WTC11 (cell line): ENCODE measurements at regions not wholly inside any gene's neighbourhood (a gene's known extent, or its start where the extent isn't known, plus 50 kb on each side); places are given as distances from the start of the nearest gene placed in this dataset.

Experiments
- ATAC-seq: fragments of 200-7000 bp; cut with Tn5 transposase; 2 replicates; pipeline ENCODE4 v1.10.0; 2021; ENCODE audit warnings: mild to moderate bottlenecking, moderate library complexity
- CTCF ChIA-PET: fragments of 300-600 bp; sonication (Branson Sonifier 250); formaldehyde crosslinking; loops from one replicate; lab custom pipeline; 2021; ENCODE audit warnings: antibody characterized with exemption; lab: Charles Lee
- POLR2A ChIA-PET: fragments of 350-600 bp; sonication (Branson Sonifier 250); formaldehyde crosslinking; loops from one replicate; lab custom pipeline; 2021; ENCODE audit warnings: antibody characterized with exemption; lab: Charles Lee
- DNase-seq: peaks from one replicate; pipeline ENCODE4 v3.0.0; 2021; ENCODE audit warnings: low spot score
- H3K27ac Mint-ChIP-seq: 2 replicates; pipeline ENCODE4 v1.8.0; 2021; ENCODE audit warnings: mixed read lengths
- H3K27me3 Mint-ChIP-seq: 2 replicates; pipeline ENCODE4 v1.8.0; 2021; ENCODE audit warnings: low read depth, mild to moderate bottlenecking, moderate library complexity, mixed read lengths
- H3K36me3 Mint-ChIP-seq: 2 replicates; pipeline ENCODE4 v1.8.0; 2021; ENCODE audit warnings: mixed read lengths
- H3K4me1 Mint-ChIP-seq: 2 replicates; pipeline ENCODE4 v1.8.0; 2022; ENCODE audit warnings: mixed read lengths
- H3K4me3 Mint-ChIP-seq: 2 replicates; pipeline ENCODE4 v1.8.0; 2021; ENCODE audit warnings: mild to moderate bottlenecking, moderate library complexity, mixed read lengths
- H3K9me3 Mint-ChIP-seq: 2 replicates; pipeline ENCODE4 v1.8.0; 2021; ENCODE audit warnings: mixed read lengths
- ATF3 ChIP-seq: sonication (generic); formaldehyde crosslinking; conservative IDR thresholded peaks from 2 replicates; pipeline ENCODE4 v1.8.1; 2022; ENCODE audit warnings: mild to moderate bottlenecking, missing genetic modification reagents
- ETV6 ChIP-seq: sonication (generic); formaldehyde crosslinking; IDR thresholded peaks from 2 replicates; pipeline ENCODE4 v1.8.1; 2022; ENCODE audit warnings: mild to moderate bottlenecking, missing genetic modification reagents
- FOXK1 ChIP-seq: sonication (generic); formaldehyde crosslinking; IDR thresholded peaks from 2 replicates; pipeline ENCODE4 v1.8.0; 2022; ENCODE audit warnings: mild to moderate bottlenecking, moderate library complexity, missing genetic modification reagents
- GRHL2 ChIP-seq: fragments of 250-450 bp; sonication (Bioruptor Pico); IDR thresholded peaks from 2 replicates; pipeline ENCODE4 v1.8.0; 2022; ENCODE audit warnings: mild to moderate bottlenecking, moderate library complexity; ENCODE audit not compliant: insufficient replicate concordance, severe bottlenecking
- NFATC4 ChIP-seq: fragments of 250-450 bp; sonication (Bioruptor Pico); IDR thresholded peaks from 2 replicates; pipeline ENCODE4 v1.9.0; 2021; ENCODE audit warnings: mild to moderate bottlenecking
- TP53 ChIP-seq: sonication (generic); formaldehyde crosslinking; IDR thresholded peaks from 2 replicates; pipeline ENCODE4 v1.8.1; 2023; ENCODE audit warnings: mild to moderate bottlenecking, missing genetic modification reagents
- ZMAT4 ChIP-seq: fragments of 250-450 bp; sonication (Bioruptor Pico); IDR thresholded peaks from 2 replicates; pipeline ENCODE4 v1.9.0; 2021; ENCODE audit warnings: mild to moderate bottlenecking
- ZNF219 ChIP-seq: sonication (generic); formaldehyde crosslinking; IDR thresholded peaks from 2 replicates; pipeline ENCODE4 v1.8.0; 2023; ENCODE audit warnings: missing genetic modification reagents, mild to moderate bottlenecking, borderline replicate concordance
- TF ChIP-seq, protein P1 (sequence below): sonication (generic); formaldehyde crosslinking; IDR thresholded peaks from 2 replicates; pipeline ENCODE4 v1.8.0; 2022; ENCODE audit warnings: mild to moderate bottlenecking, missing genetic modification reagents
- TF ChIP-seq, protein P2 (sequence below): sonication (generic); formaldehyde crosslinking; conservative IDR thresholded peaks from 2 replicates; pipeline ENCODE4 v1.8.1; 2023; ENCODE audit warnings: mild to moderate bottlenecking, low read depth, missing genetic modification reagents, moderate library complexity
- TF ChIP-seq, protein P3 (sequence below): sonication (generic); formaldehyde crosslinking; IDR thresholded peaks from 2 replicates; pipeline ENCODE4 v1.8.1; 2023; ENCODE audit warnings: mild to moderate bottlenecking, missing genetic modification reagents, moderate library complexity
- TF ChIP-seq, protein P4 (sequence below): sonication (generic); formaldehyde crosslinking; IDR thresholded peaks from 2 replicates; pipeline ENCODE4 v1.8.1; 2023; ENCODE audit warnings: mild to moderate bottlenecking, missing genetic modification reagents
- TF ChIP-seq, protein P5 (sequence below): fragments of 250-450 bp; sonication (Bioruptor Pico); IDR thresholded peaks from 2 replicates; pipeline ENCODE4 v1.8.0; 2021; ENCODE audit warnings: mild to moderate bottlenecking
- TF ChIP-seq, protein P6 (sequence below): sonication (generic); formaldehyde crosslinking; IDR thresholded peaks from 2 replicates; pipeline ENCODE4 v1.8.0; 2023; ENCODE audit warnings: missing genetic modification reagents, mild to moderate bottlenecking, borderline replicate concordance

- ChIA-PET POLR2A (interaction anchor here (0.5 kb wide), 1 partner anchor 1210 kb away, joined by 3 read pairs; no protein-coding TSS in a partner anchor), CTCF (interaction anchor here (1.1 to 1.3 kb wide), 2 partner anchors 19 to 432 kb away, joined by 3 to 4 read pairs; no protein-coding TSS in a partner anchor)
- no peak overlapping the region for H3K4me3 Mint-ChIP-seq
- H3K9me3 Mint-ChIP-seq: peaks cover 13% of the 10 kb centered on the region
- TF ChIP-seq, protein P1, sequence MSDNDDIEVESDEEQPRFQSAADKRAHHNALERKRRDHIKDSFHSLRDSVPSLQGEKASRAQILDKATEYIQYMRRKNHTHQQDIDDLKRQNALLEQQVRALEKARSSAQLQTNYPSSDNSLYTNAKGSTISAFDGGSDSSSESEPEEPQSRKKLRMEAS: no peak
- no peak for TF ChIP-seq ZMAT4 (CRISPR knock-in tag)
- TF ChIP-seq, protein P2, sequence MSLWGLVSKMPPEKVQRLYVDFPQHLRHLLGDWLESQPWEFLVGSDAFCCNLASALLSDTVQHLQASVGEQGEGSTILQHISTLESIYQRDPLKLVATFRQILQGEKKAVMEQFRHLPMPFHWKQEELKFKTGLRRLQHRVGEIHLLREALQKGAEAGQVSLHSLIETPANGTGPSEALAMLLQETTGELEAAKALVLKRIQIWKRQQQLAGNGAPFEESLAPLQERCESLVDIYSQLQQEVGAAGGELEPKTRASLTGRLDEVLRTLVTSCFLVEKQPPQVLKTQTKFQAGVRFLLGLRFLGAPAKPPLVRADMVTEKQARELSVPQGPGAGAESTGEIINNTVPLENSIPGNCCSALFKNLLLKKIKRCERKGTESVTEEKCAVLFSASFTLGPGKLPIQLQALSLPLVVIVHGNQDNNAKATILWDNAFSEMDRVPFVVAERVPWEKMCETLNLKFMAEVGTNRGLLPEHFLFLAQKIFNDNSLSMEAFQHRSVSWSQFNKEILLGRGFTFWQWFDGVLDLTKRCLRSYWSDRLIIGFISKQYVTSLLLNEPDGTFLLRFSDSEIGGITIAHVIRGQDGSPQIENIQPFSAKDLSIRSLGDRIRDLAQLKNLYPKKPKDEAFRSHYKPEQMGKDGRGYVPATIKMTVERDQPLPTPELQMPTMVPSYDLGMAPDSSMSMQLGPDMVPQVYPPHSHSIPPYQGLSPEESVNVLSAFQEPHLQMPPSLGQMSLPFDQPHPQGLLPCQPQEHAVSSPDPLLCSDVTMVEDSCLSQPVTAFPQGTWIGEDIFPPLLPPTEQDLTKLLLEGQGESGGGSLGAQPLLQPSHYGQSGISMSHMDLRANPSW (CRISPR knock-in tag): no peak
- TF ChIP-seq FOXK1 (CRISPR knock-in tag): no peak
- no peak for TF ChIP-seq NFATC4 (CRISPR knock-in tag)
- TF ChIP-seq ETV6 (CRISPR knock-in tag): no peak
- no peak for TF ChIP-seq TP53 (CRISPR knock-in tag)
- TF ChIP-seq GRHL2 (CRISPR knock-in tag): no peak
- TF ChIP-seq, protein P3, sequence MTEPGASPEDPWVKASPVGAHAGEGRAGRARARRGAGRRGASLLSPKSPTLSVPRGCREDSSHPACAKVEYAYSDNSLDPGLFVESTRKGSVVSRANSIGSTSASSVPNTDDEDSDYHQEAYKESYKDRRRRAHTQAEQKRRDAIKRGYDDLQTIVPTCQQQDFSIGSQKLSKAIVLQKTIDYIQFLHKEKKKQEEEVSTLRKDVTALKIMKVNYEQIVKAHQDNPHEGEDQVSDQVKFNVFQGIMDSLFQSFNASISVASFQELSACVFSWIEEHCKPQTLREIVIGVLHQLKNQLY (CRISPR knock-in tag): no peak
- TF ChIP-seq, protein P4, sequence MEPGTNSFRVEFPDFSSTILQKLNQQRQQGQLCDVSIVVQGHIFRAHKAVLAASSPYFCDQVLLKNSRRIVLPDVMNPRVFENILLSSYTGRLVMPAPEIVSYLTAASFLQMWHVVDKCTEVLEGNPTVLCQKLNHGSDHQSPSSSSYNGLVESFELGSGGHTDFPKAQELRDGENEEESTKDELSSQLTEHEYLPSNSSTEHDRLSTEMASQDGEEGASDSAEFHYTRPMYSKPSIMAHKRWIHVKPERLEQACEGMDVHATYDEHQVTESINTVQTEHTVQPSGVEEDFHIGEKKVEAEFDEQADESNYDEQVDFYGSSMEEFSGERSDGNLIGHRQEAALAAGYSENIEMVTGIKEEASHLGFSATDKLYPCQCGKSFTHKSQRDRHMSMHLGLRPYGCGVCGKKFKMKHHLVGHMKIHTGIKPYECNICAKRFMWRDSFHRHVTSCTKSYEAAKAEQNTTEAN: no peak
- TF ChIP-seq, protein P5, sequence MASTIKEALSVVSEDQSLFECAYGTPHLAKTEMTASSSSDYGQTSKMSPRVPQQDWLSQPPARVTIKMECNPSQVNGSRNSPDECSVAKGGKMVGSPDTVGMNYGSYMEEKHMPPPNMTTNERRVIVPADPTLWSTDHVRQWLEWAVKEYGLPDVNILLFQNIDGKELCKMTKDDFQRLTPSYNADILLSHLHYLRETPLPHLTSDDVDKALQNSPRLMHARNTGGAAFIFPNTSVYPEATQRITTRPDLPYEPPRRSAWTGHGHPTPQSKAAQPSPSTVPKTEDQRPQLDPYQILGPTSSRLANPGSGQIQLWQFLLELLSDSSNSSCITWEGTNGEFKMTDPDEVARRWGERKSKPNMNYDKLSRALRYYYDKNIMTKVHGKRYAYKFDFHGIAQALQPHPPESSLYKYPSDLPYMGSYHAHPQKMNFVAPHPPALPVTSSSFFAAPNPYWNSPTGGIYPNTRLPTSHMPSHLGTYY (CRISPR knock-in tag): no peak
- TF ChIP-seq, protein P6, sequence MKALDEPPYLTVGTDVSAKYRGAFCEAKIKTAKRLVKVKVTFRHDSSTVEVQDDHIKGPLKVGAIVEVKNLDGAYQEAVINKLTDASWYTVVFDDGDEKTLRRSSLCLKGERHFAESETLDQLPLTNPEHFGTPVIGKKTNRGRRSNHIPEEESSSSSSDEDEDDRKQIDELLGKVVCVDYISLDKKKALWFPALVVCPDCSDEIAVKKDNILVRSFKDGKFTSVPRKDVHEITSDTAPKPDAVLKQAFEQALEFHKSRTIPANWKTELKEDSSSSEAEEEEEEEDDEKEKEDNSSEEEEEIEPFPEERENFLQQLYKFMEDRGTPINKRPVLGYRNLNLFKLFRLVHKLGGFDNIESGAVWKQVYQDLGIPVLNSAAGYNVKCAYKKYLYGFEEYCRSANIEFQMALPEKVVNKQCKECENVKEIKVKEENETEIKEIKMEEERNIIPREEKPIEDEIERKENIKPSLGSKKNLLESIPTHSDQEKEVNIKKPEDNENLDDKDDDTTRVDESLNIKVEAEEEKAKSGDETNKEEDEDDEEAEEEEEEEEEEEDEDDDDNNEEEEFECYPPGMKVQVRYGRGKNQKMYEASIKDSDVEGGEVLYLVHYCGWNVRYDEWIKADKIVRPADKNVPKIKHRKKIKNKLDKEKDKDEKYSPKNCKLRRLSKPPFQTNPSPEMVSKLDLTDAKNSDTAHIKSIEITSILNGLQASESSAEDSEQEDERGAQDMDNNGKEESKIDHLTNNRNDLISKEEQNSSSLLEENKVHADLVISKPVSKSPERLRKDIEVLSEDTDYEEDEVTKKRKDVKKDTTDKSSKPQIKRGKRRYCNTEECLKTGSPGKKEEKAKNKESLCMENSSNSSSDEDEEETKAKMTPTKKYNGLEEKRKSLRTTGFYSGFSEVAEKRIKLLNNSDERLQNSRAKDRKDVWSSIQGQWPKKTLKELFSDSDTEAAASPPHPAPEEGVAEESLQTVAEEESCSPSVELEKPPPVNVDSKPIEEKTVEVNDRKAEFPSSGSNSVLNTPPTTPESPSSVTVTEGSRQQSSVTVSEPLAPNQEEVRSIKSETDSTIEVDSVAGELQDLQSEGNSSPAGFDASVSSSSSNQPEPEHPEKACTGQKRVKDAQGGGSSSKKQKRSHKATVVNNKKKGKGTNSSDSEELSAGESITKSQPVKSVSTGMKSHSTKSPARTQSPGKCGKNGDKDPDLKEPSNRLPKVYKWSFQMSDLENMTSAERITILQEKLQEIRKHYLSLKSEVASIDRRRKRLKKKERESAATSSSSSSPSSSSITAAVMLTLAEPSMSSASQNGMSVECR: no peak
- no peak for TF ChIP-seq ZNF219
- TF ChIP-seq ATF3 (CRISPR knock-in tag): no peak
- DNase-seq (no peak), ATAC-seq (no peak)
- H3K4me1 Mint-ChIP-seq: no peaks in the 10 kb centered on the region
- no peak overlapping the region for H3K27ac Mint-ChIP-seq
- H3K36me3 Mint-ChIP-seq: no peaks in the 10 kb centered on the region
- no peaks in the 10 kb centered on the region for H3K27me3 Mint-ChIP-seq
These were observed 107.1 kb upstream of the POC5 start for GRCh38 chr5:75824323-75824722.
